Astrocyte of the cerebellum (primary cell): ENCODE measurements at regions not wholly inside any gene's neighbourhood (a gene's known extent, or its start where the extent isn't known, plus 50 kb on each side); places are given as distances from the start of the nearest gene placed in this dataset.

Source experiments
- DNase-seq: peaks from one replicate; pipeline ENCODE4 v3.0.0-alpha.2; 2011; ENCODE audit warnings: low read depth
- H3K4me3 ChIP-seq: 2 replicates; pipeline ENCODE4 v1.5.1; 2011; ENCODE audit warnings: mild to moderate bottlenecking, low read depth, low read length, moderate library complexity
- in situ Hi-C: cut with HindIII; loops from 2 replicates; pipeline ENCODE4 v1.10.0; 2017; ENCODE audit warnings: low sequenced_read_pairs
- TF ChIP-seq, protein P1 (sequence below): IDR thresholded peaks from 2 replicates; pipeline ENCODE4 v1.5.1; 2012; ENCODE audit warnings: low read length, low read depth, moderate library complexity, mild to moderate bottlenecking; ENCODE audit errors: missing control alignments

DNA sequence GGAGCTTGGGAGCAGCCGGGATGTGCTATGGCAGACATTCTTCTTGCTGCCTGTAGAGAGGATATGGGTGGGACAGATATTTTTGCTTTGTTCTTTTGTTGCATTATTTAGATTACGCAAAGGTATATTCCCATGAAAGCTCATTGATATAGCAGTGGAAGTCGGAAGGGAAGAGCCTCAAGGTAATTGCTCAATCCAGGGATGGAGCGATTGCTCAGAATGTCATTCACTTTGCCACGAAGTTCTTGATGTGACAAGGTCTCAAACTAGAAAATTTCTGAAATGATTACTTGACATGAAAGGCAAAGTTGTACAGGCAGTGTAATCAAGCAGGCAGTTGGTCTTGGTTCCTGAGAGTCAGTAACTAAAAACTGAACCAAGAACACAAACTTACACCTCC is 615.6 kb upstream of the CDH4 start:
- DNase-seq = no peak
- TF ChIP-seq, protein P1, sequence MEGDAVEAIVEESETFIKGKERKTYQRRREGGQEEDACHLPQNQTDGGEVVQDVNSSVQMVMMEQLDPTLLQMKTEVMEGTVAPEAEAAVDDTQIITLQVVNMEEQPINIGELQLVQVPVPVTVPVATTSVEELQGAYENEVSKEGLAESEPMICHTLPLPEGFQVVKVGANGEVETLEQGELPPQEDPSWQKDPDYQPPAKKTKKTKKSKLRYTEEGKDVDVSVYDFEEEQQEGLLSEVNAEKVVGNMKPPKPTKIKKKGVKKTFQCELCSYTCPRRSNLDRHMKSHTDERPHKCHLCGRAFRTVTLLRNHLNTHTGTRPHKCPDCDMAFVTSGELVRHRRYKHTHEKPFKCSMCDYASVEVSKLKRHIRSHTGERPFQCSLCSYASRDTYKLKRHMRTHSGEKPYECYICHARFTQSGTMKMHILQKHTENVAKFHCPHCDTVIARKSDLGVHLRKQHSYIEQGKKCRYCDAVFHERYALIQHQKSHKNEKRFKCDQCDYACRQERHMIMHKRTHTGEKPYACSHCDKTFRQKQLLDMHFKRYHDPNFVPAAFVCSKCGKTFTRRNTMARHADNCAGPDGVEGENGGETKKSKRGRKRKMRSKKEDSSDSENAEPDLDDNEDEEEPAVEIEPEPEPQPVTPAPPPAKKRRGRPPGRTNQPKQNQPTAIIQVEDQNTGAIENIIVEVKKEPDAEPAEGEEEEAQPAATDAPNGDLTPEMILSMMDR = no peak
- in situ Hi-C loops = no loop called here
- H3K4me3 ChIP-seq = no peak overlapping the region

DNA sequence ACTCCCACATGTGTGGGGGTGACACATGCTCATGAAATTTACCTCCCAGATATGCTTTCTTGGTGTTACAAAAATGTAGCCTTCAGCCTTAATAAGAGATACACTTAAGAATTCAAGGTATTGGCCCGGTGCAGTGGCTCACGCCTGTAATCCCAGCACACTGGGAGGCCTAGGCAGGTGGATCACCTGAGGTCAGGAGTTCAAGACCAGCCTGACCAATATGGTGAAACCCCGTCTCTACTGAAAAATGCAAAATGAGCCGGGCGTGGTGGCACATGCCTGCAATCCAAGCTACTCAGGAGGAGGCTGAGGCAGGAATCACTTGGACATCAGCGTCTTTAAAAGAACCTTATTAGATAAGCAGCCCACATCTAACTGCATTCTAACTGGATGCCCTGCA is 614.3 kb upstream of the CDH4 start:
- DNase-seq = no peak
- no peak overlapping the region for H3K4me3 ChIP-seq
- TF ChIP-seq, protein P1 = no peak
- in situ Hi-C loops = no loop called here

DNA sequence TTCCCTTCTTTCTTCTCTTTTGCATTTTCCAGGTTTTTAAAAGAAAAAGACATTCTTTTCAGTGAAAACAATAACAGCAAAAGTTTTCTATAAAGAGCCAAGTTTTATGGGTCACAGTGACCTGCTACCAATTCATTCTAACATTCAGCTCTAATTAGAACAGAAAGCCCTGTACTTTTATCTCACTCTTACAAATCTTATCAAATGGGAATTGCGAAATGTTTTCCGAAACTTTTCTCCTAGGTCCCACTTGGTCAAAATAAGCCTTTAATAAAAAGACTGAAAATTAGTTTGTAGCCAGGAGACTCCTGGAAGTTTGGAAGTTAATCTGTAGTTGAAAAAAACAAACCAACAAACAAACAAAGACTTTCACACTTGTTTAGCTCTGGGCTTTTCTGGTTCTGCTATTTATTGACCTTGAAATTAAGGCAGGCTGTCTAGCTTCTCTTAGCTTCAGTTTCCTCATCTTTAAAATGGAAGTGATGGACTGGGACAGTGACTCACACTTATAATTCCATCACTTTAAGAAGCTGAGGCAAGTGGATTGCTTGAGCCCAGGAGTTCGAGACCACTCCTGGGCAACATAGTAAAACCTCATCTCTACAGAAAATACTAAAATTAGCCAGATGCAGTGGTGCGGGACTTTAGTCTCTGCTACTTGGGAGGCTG is 613.5 kb upstream of the CDH4 start:
- no peak overlapping the region for H3K4me3 ChIP-seq
- DNase-seq = no peak
- in situ Hi-C loops = no loop called here
- TF ChIP-seq, protein P1 = no peak

DNA sequence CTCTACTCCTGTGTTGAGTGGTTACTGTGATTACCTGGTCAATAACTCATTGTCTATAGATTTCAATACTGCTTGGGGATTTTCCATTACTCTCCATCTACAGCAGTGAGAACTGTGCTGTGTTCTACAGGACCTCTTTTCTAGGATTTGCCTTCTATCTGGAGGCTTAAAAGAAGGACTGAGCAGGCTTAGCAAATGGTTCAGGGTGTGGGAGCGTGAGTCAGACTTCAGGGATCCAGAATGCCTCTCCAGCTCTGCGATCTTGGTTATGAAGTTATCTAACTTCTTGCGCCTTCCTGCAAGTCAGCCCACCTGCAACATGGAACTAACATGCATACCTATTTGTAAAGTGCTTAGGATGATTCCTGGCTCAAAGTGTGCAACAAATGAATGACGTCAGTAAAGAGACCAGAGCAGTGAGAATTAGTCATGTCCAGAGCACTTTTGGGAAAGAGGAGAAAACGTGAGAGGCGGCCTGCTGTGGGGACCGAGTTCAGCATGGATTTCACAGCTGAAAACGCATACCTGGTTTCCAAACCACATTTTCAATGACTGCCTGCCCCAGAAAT is 610.1 kb upstream of the CDH4 start:
- TF ChIP-seq, protein P1 = no peak
- H3K4me3 ChIP-seq = no peak overlapping the region
- in situ Hi-C loops = no loop called here
- DNase-seq = no peak

DNA sequence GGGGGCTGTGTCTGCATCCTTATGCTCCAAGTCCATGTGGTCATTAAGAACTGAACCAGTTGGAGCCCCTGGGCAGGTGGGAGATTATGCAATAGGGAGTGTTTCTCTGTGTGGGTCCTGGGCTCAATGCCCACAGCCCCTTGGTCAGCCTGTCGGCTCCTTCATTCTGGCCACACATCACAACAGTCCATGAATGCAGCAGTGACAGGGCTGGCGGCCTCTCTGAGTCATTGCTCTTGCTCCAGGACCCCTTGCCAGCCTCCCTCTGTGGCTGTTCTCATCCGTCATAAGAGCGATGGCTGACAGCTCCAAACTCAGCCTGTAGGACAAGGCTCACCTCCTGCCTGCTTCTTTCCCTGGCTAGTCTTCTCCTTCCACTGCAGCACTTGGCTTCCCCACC is 609.5 kb upstream of the CDH4 start:
- no peak for DNase-seq
- TF ChIP-seq, protein P1 = no peak
- in situ Hi-C loops = no loop called here
- H3K4me3 ChIP-seq = no peak overlapping the region

DNA sequence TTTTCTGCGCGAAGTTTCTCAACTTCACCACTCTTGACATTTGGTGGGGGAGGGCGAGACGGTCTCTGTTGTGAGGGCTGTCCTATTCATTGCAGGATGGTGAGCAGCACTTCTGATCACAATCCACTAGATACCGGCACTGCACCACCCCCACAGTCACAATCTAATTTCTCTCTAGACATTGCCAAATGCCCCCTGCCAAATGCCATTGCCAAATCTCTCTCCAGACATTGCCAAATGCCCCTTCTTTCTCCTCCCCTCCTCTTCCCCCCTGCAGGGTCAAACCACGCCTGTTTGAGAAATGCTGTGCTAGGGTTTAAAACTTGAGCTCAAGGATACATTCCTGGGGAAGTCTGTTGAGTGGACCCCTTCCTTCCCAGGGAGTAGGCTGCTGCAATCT is 603.5 kb upstream of the CDH4 start:
- in situ Hi-C loops = no loop called here
- DNase-seq = no peak

More for the DNA sequence above, 603.5 kb upstream of the CDH4 start:
- TF ChIP-seq, protein P1 = no peak
- no peak overlapping the region for H3K4me3 ChIP-seq
